NCI-H1694 treated with DMSO at 0.1 percent for 48 hours (cell line): ENCODE measurements at regions not wholly inside any gene's neighbourhood (a gene's known extent, or its start where the extent isn't known, plus 50 kb on each side); places are given as distances from the start of the nearest gene placed in this dataset.
"Not testable (repeated sequence)": the region's sequence is repeated elsewhere in the genome, so short reads cannot be mapped to it uniquely, and the experiment has no call there.

Experiments used
- DNase-seq: peaks from one replicate; lab custom pipeline; 2025; lab: John Stamatoyannopoulos, UW

- DNase-seq = no peak
Observed at GRCh38 chr4:12692815-12693214, 791.3 kb downstream of the RAB28 start.

GRCh38 chr4:12691168-12691567, 793.0 kb downstream of the RAB28 start:
- DNase-seq = no peak

GRCh38 chr4:12689457-12689856, 794.7 kb downstream of the RAB28 start:
- no peak for DNase-seq

GRCh38 chr4:12679217-12679616, 804.9 kb downstream of the RAB28 start:
- no peak for DNase-seq

GRCh38 chr4:12674184-12674583, 810.0 kb downstream of the RAB28 start:
- DNase-seq = no peak

- no peak for DNase-seq
Observed at GRCh38 chr4:12672303-12672702, 811.8 kb downstream of the RAB28 start.

GRCh38 chr4:12658146-12658545, 826.0 kb downstream of the RAB28 start:
- no peak for DNase-seq

GRCh38 chr4:12651876-12652275, 832.3 kb downstream of the RAB28 start:
- DNase-seq = no peak

GRCh38 chr4:12645732-12646131, 838.4 kb downstream of the RAB28 start:
- DNase-seq = no peak

GRCh38 chr4:12644261-12644660, 839.9 kb downstream of the RAB28 start:
- no peak for DNase-seq

- DNase-seq = no peak
Observed at GRCh38 chr4:12636191-12636590, 847.9 kb downstream of the RAB28 start.

- DNase-seq = no peak
Observed at GRCh38 chr4:12635629-12636028, 848.5 kb downstream of the RAB28 start.

- DNase-seq = peak; percentile 3
Observed at GRCh38 chr4:12633053-12633651, 851.0 kb downstream of the RAB28 start.

- no peak for DNase-seq
Observed at GRCh38 chr4:12615822-12616221, 868.3 kb downstream of the RAB28 start.

- no peak for DNase-seq
Observed at GRCh38 chr4:12612876-12613275, 871.3 kb downstream of the RAB28 start.

- not testable (repeated sequence) for DNase-seq
Observed at GRCh38 chr4:12609212-12609875, 874.8 kb downstream of the RAB28 start.

GRCh38 chr4:12595986-12596385, 888.2 kb downstream of the RAB28 start:
- no peak for DNase-seq

- no peak for DNase-seq
Observed at GRCh38 chr4:12595489-12595888, 888.7 kb downstream of the RAB28 start.

GRCh38 chr4:12588582-12588981, 895.6 kb downstream of the RAB28 start:
- DNase-seq = no peak

- DNase-seq = no peak
Observed at GRCh38 chr4:12586242-12587006, 897.7 kb downstream of the RAB28 start.

- no peak for DNase-seq
Observed at GRCh38 chr4:12584116-12584875, 899.8 kb downstream of the RAB28 start.

GRCh38 chr4:12583275-12583674, 900.9 kb downstream of the RAB28 start:
- DNase-seq = no peak

- no peak for DNase-seq
Observed at GRCh38 chr4:12580787-12581186, 903.4 kb downstream of the RAB28 start.
